ENCODE measurements at regions not wholly inside any gene's neighbourhood (a gene's known extent, or its start where the extent isn't known, plus 50 kb on each side); places are given as distances from the start of the nearest gene placed in this dataset.

DNA sequence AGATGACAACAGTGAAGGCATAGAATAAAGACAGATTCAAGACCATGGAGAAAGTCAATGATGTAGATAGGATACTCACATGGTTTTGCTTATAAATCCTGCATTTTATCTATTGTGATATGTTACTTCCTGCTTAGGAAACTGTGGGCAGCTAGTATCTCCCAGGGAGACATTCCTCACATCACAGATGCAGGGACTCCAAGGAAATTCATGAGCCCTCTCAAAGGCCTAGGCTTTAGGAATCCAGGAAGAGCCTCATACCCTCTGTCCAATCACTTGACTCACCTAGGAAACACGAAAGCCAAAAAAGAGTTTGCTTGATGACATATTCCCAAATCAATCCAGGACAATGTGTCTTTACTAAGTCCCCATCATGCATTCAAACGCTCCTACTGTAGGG lies 247.8 kb upstream of the KLHL29 start:
- TF ChIP-seq, protein P1, sequence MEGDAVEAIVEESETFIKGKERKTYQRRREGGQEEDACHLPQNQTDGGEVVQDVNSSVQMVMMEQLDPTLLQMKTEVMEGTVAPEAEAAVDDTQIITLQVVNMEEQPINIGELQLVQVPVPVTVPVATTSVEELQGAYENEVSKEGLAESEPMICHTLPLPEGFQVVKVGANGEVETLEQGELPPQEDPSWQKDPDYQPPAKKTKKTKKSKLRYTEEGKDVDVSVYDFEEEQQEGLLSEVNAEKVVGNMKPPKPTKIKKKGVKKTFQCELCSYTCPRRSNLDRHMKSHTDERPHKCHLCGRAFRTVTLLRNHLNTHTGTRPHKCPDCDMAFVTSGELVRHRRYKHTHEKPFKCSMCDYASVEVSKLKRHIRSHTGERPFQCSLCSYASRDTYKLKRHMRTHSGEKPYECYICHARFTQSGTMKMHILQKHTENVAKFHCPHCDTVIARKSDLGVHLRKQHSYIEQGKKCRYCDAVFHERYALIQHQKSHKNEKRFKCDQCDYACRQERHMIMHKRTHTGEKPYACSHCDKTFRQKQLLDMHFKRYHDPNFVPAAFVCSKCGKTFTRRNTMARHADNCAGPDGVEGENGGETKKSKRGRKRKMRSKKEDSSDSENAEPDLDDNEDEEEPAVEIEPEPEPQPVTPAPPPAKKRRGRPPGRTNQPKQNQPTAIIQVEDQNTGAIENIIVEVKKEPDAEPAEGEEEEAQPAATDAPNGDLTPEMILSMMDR (IDR thresholded peaks at IDR 0.05), result no peak
- no peak for TF ChIP-seq POLR2A (IDR thresholded peaks at IDR 0.05)
